HFFc6 (cell line): ENCODE measurements at regions not wholly inside any gene's neighbourhood (a gene's known extent, or its start where the extent isn't known, plus 50 kb on each side); places are given as distances from the start of the nearest gene placed in this dataset.

Experiments used
- DNase-seq: peaks from one replicate; pipeline ENCODE4 v3.0.0-alpha.2; 2018
- H3K27ac Mint-ChIP-seq: 2 replicates; pipeline ENCODE4 v1.8.0; 2020; ENCODE audit warnings: mild to moderate bottlenecking, mixed read lengths
- H3K27me3 Mint-ChIP-seq: 2 replicates; pipeline ENCODE4 v1.8.0; 2021; ENCODE audit warnings: mild to moderate bottlenecking, moderate library complexity, mixed read lengths; ENCODE audit not compliant: insufficient read depth
- H3K36me3 Mint-ChIP-seq: 2 replicates; pipeline ENCODE4 v1.8.0; 2021; ENCODE audit warnings: low read depth, mixed read lengths
- H3K4me1 Mint-ChIP-seq: 2 replicates; pipeline ENCODE4 v1.8.0; 2020; ENCODE audit warnings: low read depth, mixed read lengths
- H3K4me3 Mint-ChIP-seq: 2 replicates; pipeline ENCODE4 v1.8.0; 2020; ENCODE audit warnings: mild to moderate bottlenecking, moderate library complexity, mixed read lengths
- H3K9me3 Mint-ChIP-seq: 2 replicates; pipeline ENCODE4 v1.8.0; 2020; ENCODE audit warnings: mild to moderate bottlenecking, mixed read lengths
- CTCF ChIP-seq: fragments of 200-600 bp; sonication (generic); IDR thresholded peaks from 2 replicates; pipeline ENCODE4 v1.5.0; 2021; ENCODE audit warnings: antibody characterized with exemption, mild to moderate bottlenecking

GRCh38 chr2:121003391-121003790 lies 267.7 kb downstream of the GLI2 start:
- H3K36me3 Mint-ChIP-seq = peaks cover 4% of the 10 kb centered on the region; the same call in 1 of the 2 replicates
- H3K4me3 Mint-ChIP-seq = no peak overlapping the region
- DNase-seq = no peak
- H3K9me3 Mint-ChIP-seq = no peaks in the 10 kb centered on the region
- no peaks in the 10 kb centered on the region; the same call in 1 of the 2 replicates for H3K4me1 Mint-ChIP-seq
- no peak overlapping the region for H3K27ac Mint-ChIP-seq
- no peak for TF ChIP-seq CTCF
- H3K27me3 Mint-ChIP-seq = peaks cover 16% of the 10 kb centered on the region

DNA sequence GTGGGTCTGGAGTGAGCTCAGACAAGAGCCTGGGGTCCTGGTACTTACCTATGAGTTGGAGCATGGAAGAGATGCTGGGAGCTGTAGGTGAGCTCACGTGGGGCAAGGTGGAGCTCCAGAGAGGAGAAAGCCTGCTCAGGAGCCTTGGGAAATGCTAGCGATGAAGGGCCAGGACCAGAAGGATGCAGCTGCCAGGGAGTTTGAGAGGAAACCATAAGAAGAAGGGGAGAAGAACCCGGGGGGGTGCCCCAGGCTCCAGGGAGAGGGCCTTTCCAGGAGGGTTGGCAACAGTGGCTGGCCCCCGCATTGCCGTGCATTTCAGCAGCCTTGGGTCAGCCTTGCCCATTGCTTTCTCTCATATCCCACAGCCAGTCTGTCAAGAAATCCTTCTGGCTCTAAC lies 268.7 kb downstream of the GLI2 start:
- no peak for DNase-seq
- Mint-ChIP-seq H3K9me3 (no peaks in the 10 kb centered on the region), H3K36me3 (peaks cover 4% of the 10 kb centered on the region; the same call in 1 of the 2 replicates), H3K4me3 (no peak overlapping the region), H3K27me3 (peaks cover 16% of the 10 kb centered on the region), H3K27ac (no peak overlapping the region), H3K4me1 (no peaks in the 10 kb centered on the region; the same call in 1 of the 2 replicates)
- TF ChIP-seq CTCF = no peak

GRCh38 chr2:121004950-121005349 lies 269.3 kb downstream of the GLI2 start:
- 0 out of 2 replicates have a peak, but pooled peaks cover under 1% of the 10 kb centered on the region for H3K9me3 Mint-ChIP-seq
- no peaks in the 10 kb centered on the region; the same call in 1 of the 2 replicates for H3K4me1 Mint-ChIP-seq
- no peak overlapping the region for H3K27ac Mint-ChIP-seq
- no peak for DNase-seq
- no peak overlapping the region for H3K4me3 Mint-ChIP-seq
- peaks cover 16% of the 10 kb centered on the region for H3K27me3 Mint-ChIP-seq
- no peak for TF ChIP-seq CTCF
- H3K36me3 Mint-ChIP-seq = peaks cover 4% of the 10 kb centered on the region; the same call in 1 of the 2 replicates

GRCh38 chr2:121005453-121005852 lies 269.8 kb downstream of the GLI2 start:
- Mint-ChIP-seq H3K4me1 (no peaks in the 10 kb centered on the region; the same call in 1 of the 2 replicates), H3K27me3 (peaks cover 16% of the 10 kb centered on the region), H3K27ac (no peak overlapping the region), H3K4me3 (no peak overlapping the region), H3K9me3 (peaks cover 5% of the 10 kb centered on the region; the same call in 1 of the 2 replicates), H3K36me3 (peaks cover 4% of the 10 kb centered on the region; the same call in 1 of the 2 replicates)
- no peak for TF ChIP-seq CTCF
- DNase-seq = no peak

DNA sequence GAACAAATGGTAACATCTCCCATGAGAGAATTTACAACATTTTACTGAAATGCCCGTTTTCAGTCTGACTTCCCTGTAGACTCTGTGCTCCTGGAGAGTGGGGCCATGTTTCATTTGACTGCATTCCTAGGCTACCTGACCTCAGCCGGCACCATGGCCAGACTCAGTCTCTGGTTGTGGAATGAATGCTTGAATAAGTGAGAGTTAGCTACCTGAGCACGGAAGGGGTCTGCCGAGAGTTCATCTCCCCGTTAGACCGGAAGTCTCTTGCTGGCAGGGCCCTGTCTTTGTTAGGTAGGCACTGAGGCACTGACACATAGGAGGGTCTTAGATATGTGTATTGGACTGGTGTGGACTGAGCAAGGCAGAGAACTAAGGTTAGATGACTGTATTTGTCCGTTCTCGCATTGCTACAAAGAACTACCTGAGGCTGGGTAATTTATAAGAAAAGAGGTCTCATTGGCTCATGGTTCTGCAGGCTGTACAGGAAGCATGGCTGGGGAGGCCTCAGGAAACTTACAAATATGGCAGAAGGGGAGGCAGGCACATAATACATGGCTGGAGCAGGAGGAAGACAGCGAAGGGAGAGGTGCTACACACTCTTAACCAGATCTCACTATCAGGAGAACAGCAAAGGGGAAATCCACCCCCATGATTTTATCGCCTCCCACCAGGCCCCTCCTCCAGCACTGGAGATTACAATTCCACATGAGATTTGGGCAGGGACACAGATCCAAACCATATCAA lies 271.2 kb downstream of the GLI2 start:
- no peaks in the 10 kb centered on the region; the same call in 1 of the 2 replicates for H3K4me1 Mint-ChIP-seq
- no peak overlapping the region for H3K27ac Mint-ChIP-seq
- H3K4me3 Mint-ChIP-seq = no peak overlapping the region
- DNase-seq = no peak
- TF ChIP-seq CTCF = no peak
- H3K27me3 Mint-ChIP-seq = peaks cover 20% of the 10 kb centered on the region
- peaks cover 9% of the 10 kb centered on the region; the same call in 1 of the 2 replicates for H3K36me3 Mint-ChIP-seq
- H3K9me3 Mint-ChIP-seq = peaks cover 13% of the 10 kb centered on the region
